ENCODE measurements at regions not wholly inside any gene's neighbourhood (a gene's known extent, or its start where the extent isn't known, plus 50 kb on each side); places are given as distances from the start of the nearest gene placed in this dataset.

DNA sequence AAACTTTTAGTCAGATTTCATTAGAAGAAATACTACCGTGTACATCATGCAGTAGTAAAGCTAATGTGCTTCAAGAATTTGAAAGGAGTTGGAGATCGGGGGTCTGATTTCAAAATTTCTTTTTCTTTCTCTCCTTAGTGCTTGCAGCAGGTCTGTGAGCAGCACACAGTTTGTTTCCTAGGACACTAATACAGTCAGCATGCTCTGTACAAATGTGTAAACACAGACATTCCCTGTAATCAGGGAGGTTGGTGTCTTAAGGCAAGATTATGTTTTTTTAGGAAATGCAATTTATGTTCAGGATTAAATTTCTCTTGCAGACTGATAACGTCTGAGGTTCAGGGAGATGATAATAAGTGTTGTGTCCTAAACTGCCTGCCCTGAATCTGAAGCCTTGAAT lies 142.7 kb downstream of the ALX1 start (continued):
- TF ChIP-seq, protein P1, sequence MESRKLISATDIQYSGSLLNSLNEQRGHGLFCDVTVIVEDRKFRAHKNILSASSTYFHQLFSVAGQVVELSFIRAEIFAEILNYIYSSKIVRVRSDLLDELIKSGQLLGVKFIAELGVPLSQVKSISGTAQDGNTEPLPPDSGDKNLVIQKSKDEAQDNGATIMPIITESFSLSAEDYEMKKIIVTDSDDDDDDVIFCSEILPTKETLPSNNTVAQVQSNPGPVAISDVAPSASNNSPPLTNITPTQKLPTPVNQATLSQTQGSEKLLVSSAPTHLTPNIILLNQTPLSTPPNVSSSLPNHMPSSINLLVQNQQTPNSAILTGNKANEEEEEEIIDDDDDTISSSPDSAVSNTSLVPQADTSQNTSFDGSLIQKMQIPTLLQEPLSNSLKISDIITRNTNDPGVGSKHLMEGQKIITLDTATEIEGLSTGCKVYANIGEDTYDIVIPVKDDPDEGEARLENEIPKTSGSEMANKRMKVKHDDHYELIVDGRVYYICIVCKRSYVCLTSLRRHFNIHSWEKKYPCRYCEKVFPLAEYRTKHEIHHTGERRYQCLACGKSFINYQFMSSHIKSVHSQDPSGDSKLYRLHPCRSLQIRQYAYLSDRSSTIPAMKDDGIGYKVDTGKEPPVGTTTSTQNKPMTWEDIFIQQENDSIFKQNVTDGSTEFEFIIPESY (IDR thresholded peaks at IDR 0.05; ENCODE audit: borderline replicate concordance, low read depth): no peak
- no peak for TF ChIP-seq RFX5 (IDR thresholded peaks at IDR 0.05; ENCODE audit: low read length)
- TF ChIP-seq, protein P2, sequence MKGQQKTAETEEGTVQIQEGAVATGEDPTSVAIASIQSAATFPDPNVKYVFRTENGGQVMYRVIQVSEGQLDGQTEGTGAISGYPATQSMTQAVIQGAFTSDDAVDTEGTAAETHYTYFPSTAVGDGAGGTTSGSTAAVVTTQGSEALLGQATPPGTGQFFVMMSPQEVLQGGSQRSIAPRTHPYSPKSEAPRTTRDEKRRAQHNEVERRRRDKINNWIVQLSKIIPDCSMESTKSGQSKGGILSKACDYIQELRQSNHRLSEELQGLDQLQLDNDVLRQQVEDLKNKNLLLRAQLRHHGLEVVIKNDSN (IDR thresholded peaks at IDR 0.05; ENCODE audit: borderline replicate concordance, low read depth): no peak
- no peak for TF ChIP-seq NRF1 (IDR thresholded peaks at IDR 0.05; ENCODE audit: low read depth, low read length)
- TF ChIP-seq, protein P3, sequence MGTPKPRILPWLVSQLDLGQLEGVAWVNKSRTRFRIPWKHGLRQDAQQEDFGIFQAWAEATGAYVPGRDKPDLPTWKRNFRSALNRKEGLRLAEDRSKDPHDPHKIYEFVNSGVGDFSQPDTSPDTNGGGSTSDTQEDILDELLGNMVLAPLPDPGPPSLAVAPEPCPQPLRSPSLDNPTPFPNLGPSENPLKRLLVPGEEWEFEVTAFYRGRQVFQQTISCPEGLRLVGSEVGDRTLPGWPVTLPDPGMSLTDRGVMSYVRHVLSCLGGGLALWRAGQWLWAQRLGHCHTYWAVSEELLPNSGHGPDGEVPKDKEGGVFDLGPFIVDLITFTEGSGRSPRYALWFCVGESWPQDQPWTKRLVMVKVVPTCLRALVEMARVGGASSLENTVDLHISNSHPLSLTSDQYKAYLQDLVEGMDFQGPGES (IDR thresholded peaks at IDR 0.05; ENCODE audit: low read depth, low read length): no peak
- TF ChIP-seq FOXM1 (IDR thresholded peaks at IDR 0.05; ENCODE audit: low read depth): no peak
- no peak for TF ChIP-seq TEAD4 (IDR thresholded peaks at IDR 0.05; ENCODE audit: borderline replicate concordance, insufficient read depth)
- TF ChIP-seq SMC3 (IDR thresholded peaks at IDR 0.05; ENCODE audit: low read depth, low read length): no peak
- no peak for TF ChIP-seq MXI1 (IDR thresholded peaks at IDR 0.05; ENCODE audit: low read depth, low read length)
- no peak for TF ChIP-seq GATA2 (CRISPR knock-in tag; IDR thresholded peaks at IDR 0.05)
- TF ChIP-seq, protein P4, sequence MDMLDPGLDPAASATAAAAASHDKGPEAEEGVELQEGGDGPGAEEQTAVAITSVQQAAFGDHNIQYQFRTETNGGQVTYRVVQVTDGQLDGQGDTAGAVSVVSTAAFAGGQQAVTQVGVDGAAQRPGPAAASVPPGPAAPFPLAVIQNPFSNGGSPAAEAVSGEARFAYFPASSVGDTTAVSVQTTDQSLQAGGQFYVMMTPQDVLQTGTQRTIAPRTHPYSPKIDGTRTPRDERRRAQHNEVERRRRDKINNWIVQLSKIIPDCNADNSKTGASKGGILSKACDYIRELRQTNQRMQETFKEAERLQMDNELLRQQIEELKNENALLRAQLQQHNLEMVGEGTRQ (IDR thresholded peaks at IDR 0.05; ENCODE audit: borderline replicate concordance, low read depth, low read length): no peak

DNA sequence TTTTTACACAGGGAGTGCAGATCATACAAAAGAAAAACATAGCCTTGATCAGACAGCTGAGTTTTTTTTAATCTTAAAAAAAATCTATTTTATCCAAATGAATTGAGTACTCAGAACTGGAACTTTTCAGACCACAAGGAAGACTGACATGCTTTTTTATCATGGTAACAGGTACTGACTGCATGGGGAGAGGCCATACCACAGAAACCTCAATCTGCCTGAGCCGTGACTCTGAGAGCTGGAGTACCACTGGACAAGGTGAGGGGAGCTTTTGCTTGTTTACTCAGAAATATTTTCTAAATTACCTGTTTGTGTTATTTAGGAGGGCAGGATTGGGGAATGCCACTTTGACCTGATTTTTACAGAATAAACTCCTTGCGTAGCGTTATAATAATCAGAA lies 143.9 kb downstream of the ALX1 start:
- no peak for DNase-seq
- Histone ChIP-seq H2AFZ (ENCODE audit: low read depth) (no peak overlapping the region), H4K20me1 (ENCODE audit: insufficient read depth) (no peaks in the 10 kb centered on the region), H3F3A (replicated peaks; ENCODE audit: insufficient read depth) (no peaks in the 10 kb centered on the region), H3K4me3 (ENCODE audit: low read depth in 2 of 2, low read length in 1 of 2) (no peak overlapping the region), H3K27me3 (ENCODE audit: insufficient read depth) (no peaks in the 10 kb centered on the region), H3K9ac (no peak overlapping the region), H3K36me3 (replicated peaks in 1 of 2; ENCODE audit: control insufficient read depth in 1 of 2, insufficient read depth in 2 of 2, low read length in 1 of 2) (no peaks in the 10 kb centered on the region), H3K9me3 (no peaks in the 10 kb centered on the region), H3K4me2 (no peak overlapping the region), H3K27ac (ENCODE audit: low read depth in 2 of 2, low read length in 1 of 2) (no peak overlapping the region), H3K79me2 (ENCODE audit: insufficient read depth) (no peaks in the 10 kb centered on the region), H3K4me1 (ENCODE audit: control insufficient read depth in 1 of 2, insufficient read depth in 2 of 2, low read depth in 1 of 2, low read length in 1 of 2) (peaks cover 2 to 6% of the 10 kb centered on the region in 2 experiments; a peak in 3 of 4 replicates), H3K9me2 (no peaks in the 10 kb centered on the region)
- CTCF ChIA-PET: interaction anchor here (0.9 to 3.2 kb wide), 17 partner anchors 9 to 346 kb away, joined by 3 to 29 read pairs (median 7); no protein-coding TSS in a partner anchor
- POLR2A ChIA-PET: no interaction called here
- WGBS (ENCODE audit: low lambda C conversion rate): 78% methylated on average over 3 of the region's 3 CpGs
- TF ChIP-seq MEF2A (IDR thresholded peaks at IDR 0.05; ENCODE audit: borderline replicate concordance, low read depth): no peak
- no peak for TF ChIP-seq GABPA (IDR thresholded peaks at IDR 0.05; ENCODE audit: low read depth)
- TF ChIP-seq EZH2phosphoT487 (IDR thresholded peaks at IDR 0.05; ENCODE audit: borderline replicate concordance, low read depth): no peak
- TF ChIP-seq, protein P5, sequence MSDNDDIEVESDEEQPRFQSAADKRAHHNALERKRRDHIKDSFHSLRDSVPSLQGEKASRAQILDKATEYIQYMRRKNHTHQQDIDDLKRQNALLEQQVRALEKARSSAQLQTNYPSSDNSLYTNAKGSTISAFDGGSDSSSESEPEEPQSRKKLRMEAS (IDR thresholded peaks at IDR 0.05; ENCODE audit: low read depth): no peak
- no peak for TF ChIP-seq JUND (IDR thresholded peaks at IDR 0.05)
- no peak for TF ChIP-seq MXI1 (IDR thresholded peaks at IDR 0.05; ENCODE audit: low read depth, low read length)
- no peak for TF ChIP-seq FOSL2 (IDR thresholded peaks at IDR 0.05; ENCODE audit: borderline replicate concordance, low read depth)
- TF ChIP-seq SIN3A (IDR thresholded peaks at IDR 0.05; ENCODE audit: borderline replicate concordance, low read depth, low read length): no peak
- TF ChIP-seq, protein P4 (IDR thresholded peaks at IDR 0.05; ENCODE audit: borderline replicate concordance, low read depth, low read length): no peak
- TF ChIP-seq TAF1 (IDR thresholded peaks at IDR 0.05; ENCODE audit: borderline replicate concordance, low read depth, low read length): no peak
- no peak for TF ChIP-seq FOXM1 (IDR thresholded peaks at IDR 0.05; ENCODE audit: low read depth)
- TF ChIP-seq, protein P2 (IDR thresholded peaks at IDR 0.05; ENCODE audit: borderline replicate concordance, low read depth): no peak
- TF ChIP-seq GATA2 (CRISPR knock-in tag; IDR thresholded peaks at IDR 0.05): no peak
- no peak for TF ChIP-seq RCOR1 (IDR thresholded peaks at IDR 0.05; ENCODE audit: low read length)
- TF ChIP-seq ELF1 (IDR thresholded peaks at IDR 0.05): no peak
- TF ChIP-seq, protein P3 (IDR thresholded peaks at IDR 0.05; ENCODE audit: low read depth, low read length): no peak
- TF ChIP-seq TEAD4 (IDR thresholded peaks at IDR 0.05; ENCODE audit: borderline replicate concordance, insufficient read depth): no peak
- no peak for TF ChIP-seq RXRA (IDR thresholded peaks at IDR 0.05; ENCODE audit: borderline replicate concordance, low read depth)
